ENCODE measurements at regions not wholly inside any gene's neighbourhood (a gene's known extent, or its start where the extent isn't known, plus 50 kb on each side); places are given as distances from the start of the nearest gene placed in this dataset.
"Not testable (repeated sequence)": the region's sequence is repeated elsewhere in the genome, so short reads cannot be mapped to it uniquely, and the experiment has no call there.

DNA sequence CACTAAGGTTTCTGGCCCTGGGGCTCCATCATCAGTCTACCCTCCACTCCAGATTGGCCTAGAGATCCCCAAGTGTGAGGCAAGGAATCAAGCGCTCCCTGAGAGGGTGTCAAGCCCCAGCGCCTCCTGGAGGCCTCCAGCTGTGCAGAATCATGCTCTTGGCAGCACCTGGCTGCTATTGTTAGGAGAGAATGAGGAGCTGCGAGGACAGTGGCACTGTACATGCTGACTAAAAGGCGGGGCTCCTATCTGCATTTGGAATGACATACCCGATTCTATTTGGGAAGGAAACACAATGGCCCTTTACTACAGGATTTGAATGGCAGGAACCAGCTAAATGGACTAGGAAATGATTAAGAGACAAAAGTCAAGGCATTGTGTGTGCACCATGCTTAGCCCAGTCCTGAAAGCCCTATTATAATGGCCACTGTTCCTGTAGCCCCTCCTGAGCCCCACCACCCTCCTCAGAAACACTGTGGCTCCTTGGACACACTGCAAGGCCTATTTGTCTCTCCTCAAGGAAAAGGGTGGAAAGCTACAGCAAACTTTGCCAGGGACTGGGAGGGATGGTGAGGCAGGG is 106.1 kb downstream of the KBTBD2 start:
- DNase-seq (ENCODE audit: low read depth, low spot score); H3K27ac ChIP-seq (ENCODE audit: low read length); H3K4me3 ChIP-seq (ENCODE audit: low read depth in 2 of 2, low read length in 2 of 2); CTCF ChIA-PET; intact Hi-C loops (cut with micrococcal nuclease; ENCODE audit: unreplicated experiment); ATAC-seq; BruUV-seq (replicated peaks); H3K4me1 ChIP-seq (ENCODE audit: control insufficient read depth, insufficient read depth, low read length); H3K27me3 ChIP-seq (ENCODE audit: control insufficient read depth, insufficient read depth, low read length); POLR2A ChIA-PET; in situ Hi-C loops (cut with HindIII; ENCODE audit: low pct_unique_long_range_greater_than_20kb, low sequenced_read_pairs); H3K36me3 ChIP-seq (ENCODE audit: control insufficient read depth, insufficient read depth, low read length); H3K9me3 ChIP-seq (ENCODE audit: control insufficient read depth, insufficient read depth, low read depth, low read length): not testable (repeated sequence)

DNA sequence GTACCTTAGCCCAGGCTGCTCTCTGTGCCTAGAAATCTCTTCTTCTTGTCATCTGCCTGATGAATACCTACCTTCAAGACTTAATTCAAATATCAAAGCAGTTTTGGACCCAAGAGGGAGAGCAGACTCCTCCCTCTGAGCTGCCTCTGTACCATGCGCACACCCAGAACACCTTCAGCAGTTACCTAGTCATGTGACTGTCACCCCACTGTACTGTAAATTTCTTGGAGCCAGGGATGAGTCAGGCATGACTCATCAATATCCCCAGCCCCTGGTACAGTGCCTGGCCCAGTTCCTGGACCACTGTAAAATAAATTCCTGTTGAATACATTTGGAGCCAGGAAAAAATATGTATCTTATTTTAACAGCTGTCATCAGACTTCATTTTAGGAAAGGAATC is 111.7 kb downstream of the KBTBD2 start:
- H3K9me3 ChIP-seq (ENCODE audit: control insufficient read depth, insufficient read depth, low read depth, low read length); in situ Hi-C loops (cut with HindIII; ENCODE audit: low pct_unique_long_range_greater_than_20kb, low sequenced_read_pairs); intact Hi-C loops (cut with micrococcal nuclease; ENCODE audit: unreplicated experiment); H3K36me3 ChIP-seq (ENCODE audit: control insufficient read depth, insufficient read depth, low read length); H3K4me1 ChIP-seq (ENCODE audit: control insufficient read depth, insufficient read depth, low read length); H3K4me3 ChIP-seq (ENCODE audit: low read depth in 2 of 2, low read length in 2 of 2); CTCF ChIA-PET; H3K27ac ChIP-seq (ENCODE audit: low read length); POLR2A ChIA-PET; DNase-seq (ENCODE audit: low read depth, low spot score); H3K27me3 ChIP-seq (ENCODE audit: control insufficient read depth, insufficient read depth, low read length); BruUV-seq (replicated peaks): not testable (repeated sequence)
- 0 out of 2 replicates have a peak, but pooled peaks have one; percentile 50 for ATAC-seq

DNA sequence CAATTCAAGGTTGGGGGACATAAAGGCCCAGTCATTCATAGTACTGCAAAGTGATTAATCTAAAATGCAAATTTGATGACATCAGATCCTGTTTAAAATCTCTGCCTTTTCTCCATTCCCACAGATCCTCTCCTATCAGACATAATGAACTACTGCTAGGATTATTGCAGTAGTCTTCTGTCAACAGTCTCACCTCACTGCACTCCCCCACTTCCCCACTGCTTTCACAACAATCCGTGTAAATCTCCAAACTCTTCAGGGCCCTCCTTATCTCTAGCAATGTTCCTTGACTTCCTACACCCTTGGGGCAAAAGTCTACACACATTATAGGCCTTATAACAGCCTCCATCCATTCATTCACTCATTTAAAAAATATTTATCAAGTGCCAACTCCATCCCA is 112.4 kb downstream of the KBTBD2 start:
- ChIA-PET CTCF (no interaction called here), POLR2A (no interaction called here)
- no peaks in the 10 kb centered on the region for H3K4me1 ChIP-seq (ENCODE audit: control insufficient read depth, insufficient read depth, low read length)
- no peaks in the 10 kb centered on the region for H3K27me3 ChIP-seq (ENCODE audit: control insufficient read depth, insufficient read depth, low read length)
- intact Hi-C loops (cut with micrococcal nuclease; ENCODE audit: unreplicated experiment) (no loop called here), in situ Hi-C loops (cut with HindIII; ENCODE audit: low pct_unique_long_range_greater_than_20kb, low sequenced_read_pairs) (no loop called here)
- no peaks in the 10 kb centered on the region for H3K36me3 ChIP-seq (ENCODE audit: control insufficient read depth, insufficient read depth, low read length)
- DNase-seq (ENCODE audit: low read depth, low spot score) (no peak), ATAC-seq (no peak)
- TF ChIP-seq, protein P1, sequence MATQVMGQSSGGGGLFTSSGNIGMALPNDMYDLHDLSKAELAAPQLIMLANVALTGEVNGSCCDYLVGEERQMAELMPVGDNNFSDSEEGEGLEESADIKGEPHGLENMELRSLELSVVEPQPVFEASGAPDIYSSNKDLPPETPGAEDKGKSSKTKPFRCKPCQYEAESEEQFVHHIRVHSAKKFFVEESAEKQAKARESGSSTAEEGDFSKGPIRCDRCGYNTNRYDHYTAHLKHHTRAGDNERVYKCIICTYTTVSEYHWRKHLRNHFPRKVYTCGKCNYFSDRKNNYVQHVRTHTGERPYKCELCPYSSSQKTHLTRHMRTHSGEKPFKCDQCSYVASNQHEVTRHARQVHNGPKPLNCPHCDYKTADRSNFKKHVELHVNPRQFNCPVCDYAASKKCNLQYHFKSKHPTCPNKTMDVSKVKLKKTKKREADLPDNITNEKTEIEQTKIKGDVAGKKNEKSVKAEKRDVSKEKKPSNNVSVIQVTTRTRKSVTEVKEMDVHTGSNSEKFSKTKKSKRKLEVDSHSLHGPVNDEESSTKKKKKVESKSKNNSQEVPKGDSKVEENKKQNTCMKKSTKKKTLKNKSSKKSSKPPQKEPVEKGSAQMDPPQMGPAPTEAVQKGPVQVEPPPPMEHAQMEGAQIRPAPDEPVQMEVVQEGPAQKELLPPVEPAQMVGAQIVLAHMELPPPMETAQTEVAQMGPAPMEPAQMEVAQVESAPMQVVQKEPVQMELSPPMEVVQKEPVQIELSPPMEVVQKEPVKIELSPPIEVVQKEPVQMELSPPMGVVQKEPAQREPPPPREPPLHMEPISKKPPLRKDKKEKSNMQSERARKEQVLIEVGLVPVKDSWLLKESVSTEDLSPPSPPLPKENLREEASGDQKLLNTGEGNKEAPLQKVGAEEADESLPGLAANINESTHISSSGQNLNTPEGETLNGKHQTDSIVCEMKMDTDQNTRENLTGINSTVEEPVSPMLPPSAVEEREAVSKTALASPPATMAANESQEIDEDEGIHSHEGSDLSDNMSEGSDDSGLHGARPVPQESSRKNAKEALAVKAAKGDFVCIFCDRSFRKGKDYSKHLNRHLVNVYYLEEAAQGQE (IDR thresholded peaks at IDR 0.05; ENCODE audit: insufficient read depth in 1 of 2, low read depth in 2 of 2, low read length in 1 of 2) = no peak
- TF ChIP-seq POLR2AphosphoS5 (IDR thresholded peaks at IDR 0.05; ENCODE audit: low read depth, low read length) (no peak), SIN3A (IDR thresholded peaks at IDR 0.05; ENCODE audit: borderline replicate concordance, insufficient read depth, low read depth, low read length) (no peak), TCF7L2 (IDR thresholded peaks at IDR 0.05; ENCODE audit: low read depth, low read length) (no peak)
- TF ChIP-seq, protein P2, sequence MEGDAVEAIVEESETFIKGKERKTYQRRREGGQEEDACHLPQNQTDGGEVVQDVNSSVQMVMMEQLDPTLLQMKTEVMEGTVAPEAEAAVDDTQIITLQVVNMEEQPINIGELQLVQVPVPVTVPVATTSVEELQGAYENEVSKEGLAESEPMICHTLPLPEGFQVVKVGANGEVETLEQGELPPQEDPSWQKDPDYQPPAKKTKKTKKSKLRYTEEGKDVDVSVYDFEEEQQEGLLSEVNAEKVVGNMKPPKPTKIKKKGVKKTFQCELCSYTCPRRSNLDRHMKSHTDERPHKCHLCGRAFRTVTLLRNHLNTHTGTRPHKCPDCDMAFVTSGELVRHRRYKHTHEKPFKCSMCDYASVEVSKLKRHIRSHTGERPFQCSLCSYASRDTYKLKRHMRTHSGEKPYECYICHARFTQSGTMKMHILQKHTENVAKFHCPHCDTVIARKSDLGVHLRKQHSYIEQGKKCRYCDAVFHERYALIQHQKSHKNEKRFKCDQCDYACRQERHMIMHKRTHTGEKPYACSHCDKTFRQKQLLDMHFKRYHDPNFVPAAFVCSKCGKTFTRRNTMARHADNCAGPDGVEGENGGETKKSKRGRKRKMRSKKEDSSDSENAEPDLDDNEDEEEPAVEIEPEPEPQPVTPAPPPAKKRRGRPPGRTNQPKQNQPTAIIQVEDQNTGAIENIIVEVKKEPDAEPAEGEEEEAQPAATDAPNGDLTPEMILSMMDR (IDR thresholded peaks at IDR 0.05) = no peak
- BruUV-seq (replicated peaks) = no TSS peak
- H3K4me3 ChIP-seq (ENCODE audit: low read depth in 2 of 2, low read length in 2 of 2) = no peak overlapping the region
- H3K27ac ChIP-seq (ENCODE audit: low read length) = no peak overlapping the region
- no peaks in the 10 kb centered on the region for H3K9me3 ChIP-seq (ENCODE audit: control insufficient read depth, insufficient read depth, low read depth, low read length)

DNA sequence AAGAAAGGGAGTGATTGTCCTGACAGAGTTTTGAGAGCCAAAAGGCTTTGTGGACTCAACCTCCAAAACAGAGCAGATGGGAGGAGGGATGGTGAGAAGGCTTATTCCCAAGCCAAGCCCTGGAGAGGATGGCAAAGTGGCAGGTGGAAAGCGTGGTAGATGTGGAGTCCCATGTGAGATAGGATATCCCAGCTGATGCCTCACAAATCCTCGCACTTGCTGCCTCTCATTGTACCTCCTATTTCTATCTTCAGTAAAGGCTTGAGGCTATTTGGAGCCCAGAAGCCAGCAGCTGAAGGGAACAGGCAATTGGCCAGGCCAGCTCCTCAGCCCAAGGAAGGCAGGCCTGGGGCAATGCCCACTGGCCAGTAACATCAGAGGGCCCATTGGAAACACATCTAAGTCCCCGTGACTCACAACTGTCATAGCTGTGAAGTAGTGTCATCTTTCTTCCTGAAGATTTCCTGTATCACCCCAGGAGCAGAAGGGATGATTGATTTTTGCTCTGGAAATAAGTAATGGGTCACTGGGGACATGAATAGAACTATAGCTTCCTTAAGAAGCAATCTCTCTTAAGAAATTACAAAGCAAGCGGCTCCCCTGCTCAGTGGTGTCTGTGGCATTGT is 114.4 kb downstream of the KBTBD2 start:
- H3K9me3 ChIP-seq (ENCODE audit: control insufficient read depth, insufficient read depth, low read depth, low read length); H3K27ac ChIP-seq (ENCODE audit: low read length); CTCF ChIA-PET; DNase-seq (ENCODE audit: low read depth, low spot score); H3K36me3 ChIP-seq (ENCODE audit: control insufficient read depth, insufficient read depth, low read length); POLR2A ChIA-PET; intact Hi-C loops (cut with micrococcal nuclease; ENCODE audit: unreplicated experiment); H3K4me3 ChIP-seq (ENCODE audit: low read depth in 2 of 2, low read length in 2 of 2); in situ Hi-C loops (cut with HindIII; ENCODE audit: low pct_unique_long_range_greater_than_20kb, low sequenced_read_pairs); BruUV-seq (replicated peaks); H3K27me3 ChIP-seq (ENCODE audit: control insufficient read depth, insufficient read depth, low read length); H3K4me1 ChIP-seq (ENCODE audit: control insufficient read depth, insufficient read depth, low read length): not testable (repeated sequence)
- ATAC-seq = peak; percentile 25; the same call in 1 of the 2 replicates

DNA sequence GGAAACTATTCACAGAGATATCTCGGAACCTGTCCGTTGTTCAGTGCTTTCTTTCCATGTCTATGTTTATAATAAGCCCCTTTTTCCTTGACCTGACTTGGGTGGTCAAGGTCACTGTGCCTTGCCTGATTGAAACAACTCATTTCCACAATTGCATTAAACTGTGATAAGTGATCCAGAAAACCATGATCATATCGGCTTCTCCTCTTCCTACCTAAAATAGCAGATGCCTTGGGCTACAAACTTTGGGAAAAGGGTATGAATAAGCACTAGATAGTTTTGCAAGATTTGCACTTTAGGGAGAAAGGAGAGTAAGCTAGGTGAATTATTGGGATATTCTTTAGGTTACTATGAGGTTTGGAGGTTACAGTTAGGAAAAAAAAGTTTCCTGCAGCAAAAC is 115.2 kb downstream of the KBTBD2 start:
- H3K27me3 ChIP-seq (ENCODE audit: control insufficient read depth, insufficient read depth, low read length); intact Hi-C loops (cut with micrococcal nuclease; ENCODE audit: unreplicated experiment); in situ Hi-C loops (cut with HindIII; ENCODE audit: low pct_unique_long_range_greater_than_20kb, low sequenced_read_pairs); H3K27ac ChIP-seq (ENCODE audit: low read length); ATAC-seq; POLR2A ChIA-PET; H3K9me3 ChIP-seq (ENCODE audit: control insufficient read depth, insufficient read depth, low read depth, low read length); H3K36me3 ChIP-seq (ENCODE audit: control insufficient read depth, insufficient read depth, low read length); H3K4me3 ChIP-seq (ENCODE audit: low read depth in 2 of 2, low read length in 2 of 2); H3K4me1 ChIP-seq (ENCODE audit: control insufficient read depth, insufficient read depth, low read length); BruUV-seq (replicated peaks); DNase-seq (ENCODE audit: low read depth, low spot score); CTCF ChIA-PET: not testable (repeated sequence)

Measured in Panc1 (cell line).